GM18511 (cell line): ENCODE measurements at regions not wholly inside any gene's neighbourhood (a gene's known extent, or its start where the extent isn't known, plus 50 kb on each side); places are given as distances from the start of the nearest gene placed in this dataset.
"Not testable (repeated sequence)": the region's sequence is repeated elsewhere in the genome, so short reads cannot be mapped to it uniquely, and the experiment has no call there.

Experiments
- ATAC-seq: cut with Tn5 transposase; IDR thresholded peaks from one replicate; pipeline ENCODE4 v1.9.1; 2021; ENCODE audit warnings: mild to moderate bottlenecking, moderate library complexity; ENCODE audit not compliant: unreplicated experiment

GRCh38 chr14:89572596-89573398 lies 155.8 kb upstream of the FOXN3 start:
- no peak for ATAC-seq

- ATAC-seq: no peak
Observed at GRCh38 chr14:89571491-89571890, 154.5 kb upstream of the FOXN3 start.

GRCh38 chr14:89566644-89567415 lies 149.8 kb upstream of the FOXN3 start:
- no peak for ATAC-seq

GRCh38 chr14:89566180-89566579 lies 149.1 kb upstream of the FOXN3 start:
- no peak for ATAC-seq

- no peak for ATAC-seq
Observed at GRCh38 chr14:89565607-89566006, 148.6 kb upstream of the FOXN3 start.

GRCh38 chr14:89564989-89565388 lies 148.0 kb upstream of the FOXN3 start:
- no peak for ATAC-seq

GRCh38 chr14:89564286-89564957 lies 147.4 kb upstream of the FOXN3 start:
- no peak for ATAC-seq

- ATAC-seq: no peak
Observed at GRCh38 chr14:89563471-89563870, 146.4 kb upstream of the FOXN3 start.

GRCh38 chr14:89551955-89552354 lies 134.9 kb upstream of the FOXN3 start:
- ATAC-seq: no peak

GRCh38 chr14:89551432-89551831 lies 134.4 kb upstream of the FOXN3 start:
- ATAC-seq: no peak

GRCh38 chr14:89550821-89551220 lies 133.8 kb upstream of the FOXN3 start:
- ATAC-seq: no peak

GRCh38 chr14:89549381-89550125 lies 132.5 kb upstream of the FOXN3 start:
- no peak for ATAC-seq

- not testable (repeated sequence) for ATAC-seq
Observed at GRCh38 chr14:89547047-89547446, 130.0 kb upstream of the FOXN3 start.

- ATAC-seq: no peak
Observed at GRCh38 chr14:89544636-89545301, 127.7 kb upstream of the FOXN3 start.

GRCh38 chr14:89543425-89543790 lies 126.4 kb upstream of the FOXN3 start:
- ATAC-seq: no peak

GRCh38 chr14:89542786-89543424 lies 125.9 kb upstream of the FOXN3 start:
- no peak for ATAC-seq

GRCh38 chr14:89540830-89541470 lies 123.9 kb upstream of the FOXN3 start:
- no peak for ATAC-seq

GRCh38 chr14:89540009-89540829 lies 123.2 kb upstream of the FOXN3 start:
- ATAC-seq: no peak

GRCh38 chr14:89537911-89538310 lies 120.9 kb upstream of the FOXN3 start:
- no peak for ATAC-seq
